Type B pancreatic cell (in vitro differentiated cells): ENCODE measurements at regions not wholly inside any gene's neighbourhood (a gene's known extent, or its start where the extent isn't known, plus 50 kb on each side); places are given as distances from the start of the nearest gene placed in this dataset.

Experiments
- DNase-seq: peaks from one replicate; pipeline ENCODE4 v3.0.0; 2021; ENCODE audit warnings: mixed read lengths; ENCODE audit not compliant: unreplicated experiment; ENCODE audit errors: extremely low spot score
- H3K27ac Mint-ChIP-seq: 2 replicates; pipeline ENCODE4 v1.8.0; 2021; ENCODE audit warnings: mild to moderate bottlenecking, mixed read lengths
- H3K27me3 Mint-ChIP-seq: 2 replicates; pipeline ENCODE4 v1.8.0; 2021; ENCODE audit warnings: mixed read lengths
- H3K36me3 Mint-ChIP-seq: 2 replicates; pipeline ENCODE4 v1.8.0; 2021; ENCODE audit warnings: mixed read lengths
- H3K4me1 Mint-ChIP-seq: one replicate; pipeline ENCODE4 v1.8.0; 2021; ENCODE audit warnings: mixed read lengths; ENCODE audit not compliant: unreplicated experiment
- H3K4me3 Mint-ChIP-seq: 2 replicates; pipeline ENCODE4 v1.8.0; 2021; ENCODE audit warnings: mild to moderate bottlenecking, mixed read lengths
- H3K9me3 Mint-ChIP-seq: 2 replicates; pipeline ENCODE4 v1.8.0; 2021; ENCODE audit warnings: mixed read lengths
- TF ChIP-seq, protein P1 (sequence below): fragments of 200-600 bp; sonication (generic); conservative IDR thresholded peaks from 2 replicates; pipeline ENCODE4 v1.5.0; 2021; ENCODE audit warnings: antibody characterized with exemption, mild to moderate bottlenecking

DNA sequence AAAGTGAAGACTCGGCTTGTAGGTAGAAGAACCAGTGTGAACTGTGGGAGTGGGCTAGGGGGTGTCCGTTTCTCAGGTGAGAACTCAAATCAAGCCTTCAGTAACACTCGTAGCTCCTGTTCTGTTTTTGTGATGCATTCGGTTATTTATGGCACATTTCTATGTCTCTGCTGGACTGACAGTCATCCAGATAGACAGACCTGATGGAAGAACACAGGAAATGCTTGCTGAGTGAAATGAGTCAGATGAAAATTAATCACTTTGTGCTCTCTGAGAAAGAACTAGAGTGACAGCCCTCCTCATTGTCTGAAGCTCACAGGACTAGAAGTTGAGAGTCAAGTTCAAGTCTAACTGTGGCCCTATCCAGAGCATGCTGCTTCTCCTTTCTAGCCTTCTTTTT, 360.1 kb upstream of the PLXNA2 start:
- DNase-seq, result no peak
- Mint-ChIP-seq H3K36me3 (no peaks in the 10 kb centered on the region), H3K27ac (no peak overlapping the region), H3K4me1 (peaks cover 12% of the 10 kb centered on the region), H3K4me3 (no peak overlapping the region), H3K27me3 (peaks cover 6% of the 10 kb centered on the region), H3K9me3 (no peaks in the 10 kb centered on the region)
- TF ChIP-seq, protein P1, sequence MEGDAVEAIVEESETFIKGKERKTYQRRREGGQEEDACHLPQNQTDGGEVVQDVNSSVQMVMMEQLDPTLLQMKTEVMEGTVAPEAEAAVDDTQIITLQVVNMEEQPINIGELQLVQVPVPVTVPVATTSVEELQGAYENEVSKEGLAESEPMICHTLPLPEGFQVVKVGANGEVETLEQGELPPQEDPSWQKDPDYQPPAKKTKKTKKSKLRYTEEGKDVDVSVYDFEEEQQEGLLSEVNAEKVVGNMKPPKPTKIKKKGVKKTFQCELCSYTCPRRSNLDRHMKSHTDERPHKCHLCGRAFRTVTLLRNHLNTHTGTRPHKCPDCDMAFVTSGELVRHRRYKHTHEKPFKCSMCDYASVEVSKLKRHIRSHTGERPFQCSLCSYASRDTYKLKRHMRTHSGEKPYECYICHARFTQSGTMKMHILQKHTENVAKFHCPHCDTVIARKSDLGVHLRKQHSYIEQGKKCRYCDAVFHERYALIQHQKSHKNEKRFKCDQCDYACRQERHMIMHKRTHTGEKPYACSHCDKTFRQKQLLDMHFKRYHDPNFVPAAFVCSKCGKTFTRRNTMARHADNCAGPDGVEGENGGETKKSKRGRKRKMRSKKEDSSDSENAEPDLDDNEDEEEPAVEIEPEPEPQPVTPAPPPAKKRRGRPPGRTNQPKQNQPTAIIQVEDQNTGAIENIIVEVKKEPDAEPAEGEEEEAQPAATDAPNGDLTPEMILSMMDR, result no peak

DNA sequence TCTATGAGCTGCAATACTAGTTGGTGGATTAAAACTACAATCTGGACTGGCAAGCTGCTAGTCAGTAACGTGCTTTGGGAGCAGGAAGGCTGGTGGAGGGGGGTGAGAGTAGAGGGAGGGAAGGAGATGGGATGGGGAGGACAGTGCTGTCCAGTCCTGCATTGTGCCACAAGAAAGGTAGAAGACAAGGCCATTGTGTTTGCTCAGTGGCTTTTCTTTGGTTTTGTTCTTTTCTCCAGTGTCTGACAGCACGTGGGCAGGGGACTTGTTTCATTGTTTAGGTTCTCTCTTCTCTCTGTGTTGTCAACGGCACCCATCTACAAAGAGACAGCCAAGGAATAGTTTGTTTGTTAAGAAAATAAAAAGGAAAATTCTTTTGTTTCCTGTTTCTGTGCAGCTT, 362.8 kb upstream of the PLXNA2 start:
- Mint-ChIP-seq H3K9me3 (no peaks in the 10 kb centered on the region), H3K4me3 (no peak overlapping the region)
- TF ChIP-seq, protein P1, result no peak

DNA sequence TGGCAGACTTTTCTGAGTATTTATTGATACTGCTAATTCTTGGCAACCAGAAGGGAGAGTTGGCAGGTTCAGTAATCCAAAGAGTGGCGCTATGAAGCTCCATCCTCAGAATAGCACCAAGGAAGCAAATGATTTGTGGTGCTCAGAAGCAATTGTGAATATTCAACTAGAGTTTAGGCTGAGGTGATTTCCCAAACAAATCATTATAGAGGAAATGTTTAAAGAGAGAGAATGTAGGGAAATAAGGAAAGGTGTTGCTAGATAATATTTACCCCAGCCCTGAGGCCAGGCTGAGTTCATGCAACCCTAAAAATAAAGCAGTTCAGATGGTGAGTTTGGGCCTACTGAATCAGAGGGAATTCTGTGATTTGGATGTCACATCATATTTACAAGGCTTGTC, 363.4 kb upstream of the PLXNA2 start:
- DNase-seq, result no peak
- no peak overlapping the region for H3K4me3 Mint-ChIP-seq
- no peaks in the 10 kb centered on the region for H3K9me3 Mint-ChIP-seq
- TF ChIP-seq, protein P1, result no peak
- H3K27ac Mint-ChIP-seq, result no peak overlapping the region
- peaks cover 2% of the 10 kb centered on the region for H3K27me3 Mint-ChIP-seq
- H3K36me3 Mint-ChIP-seq, result no peaks in the 10 kb centered on the region
- H3K4me1 Mint-ChIP-seq, result no peaks in the 10 kb centered on the region

More for the DNA sequence above, 362.8 kb upstream of the PLXNA2 start:
- H3K4me1 Mint-ChIP-seq, result peaks cover 6% of the 10 kb centered on the region
- no peak for DNase-seq
- H3K27ac Mint-ChIP-seq, result no peak overlapping the region
- H3K27me3 Mint-ChIP-seq, result peaks cover 6% of the 10 kb centered on the region
- H3K36me3 Mint-ChIP-seq, result no peaks in the 10 kb centered on the region

DNA sequence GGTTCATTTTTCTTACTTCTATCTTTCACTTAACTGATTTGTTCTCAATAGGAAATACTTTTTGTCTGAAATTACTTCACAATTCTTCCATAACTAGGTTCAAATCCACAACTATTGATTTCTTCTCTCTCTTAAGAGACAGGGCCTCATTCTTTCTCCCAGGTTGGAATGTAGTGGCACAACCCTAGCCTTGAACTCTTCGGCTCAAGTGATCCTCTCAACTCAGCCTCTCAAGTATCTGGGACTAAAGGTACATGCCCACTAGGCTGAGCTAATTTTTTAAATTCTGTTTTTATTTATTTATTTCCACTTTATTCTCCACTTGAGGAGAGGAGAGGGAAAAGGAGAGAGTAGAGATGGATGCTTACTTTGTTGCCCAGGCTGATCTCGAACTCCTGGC, 370.4 kb upstream of the PLXNA2 start:
- H3K4me1 Mint-ChIP-seq, result no peaks in the 10 kb centered on the region
- TF ChIP-seq, protein P1, result no peak
- peaks cover 8% of the 10 kb centered on the region for H3K9me3 Mint-ChIP-seq
- H3K4me3 Mint-ChIP-seq, result no peak overlapping the region
- H3K36me3 Mint-ChIP-seq, result no peaks in the 10 kb centered on the region
- no peaks in the 10 kb centered on the region for H3K27me3 Mint-ChIP-seq
- no peak for DNase-seq
- H3K27ac Mint-ChIP-seq, result no peak overlapping the region

DNA sequence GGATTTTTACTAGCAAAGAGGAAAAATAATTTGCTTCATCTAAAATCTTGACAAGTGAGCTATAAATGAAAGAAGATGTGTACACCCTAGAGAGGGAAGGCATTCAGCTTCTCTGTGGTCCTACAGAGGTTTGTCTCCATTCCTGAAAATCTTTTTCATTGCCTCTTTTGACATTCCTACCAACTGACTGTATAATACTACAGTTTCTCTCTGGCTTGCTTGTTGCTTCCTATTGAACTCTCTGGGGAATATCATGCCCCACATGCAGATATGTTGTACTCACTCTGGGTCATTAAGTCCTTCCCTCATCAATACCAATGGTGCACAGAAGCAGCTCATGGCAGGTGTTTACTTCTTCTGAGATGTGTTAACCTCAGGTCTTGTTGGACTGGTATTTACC, 371.2 kb upstream of the PLXNA2 start:
- TF ChIP-seq, protein P1, result no peak
- Mint-ChIP-seq H3K27ac (no peak overlapping the region), H3K9me3 (peaks cover 11% of the 10 kb centered on the region), H3K4me1 (no peaks in the 10 kb centered on the region), H3K27me3 (no peaks in the 10 kb centered on the region), H3K4me3 (no peak overlapping the region), H3K36me3 (no peaks in the 10 kb centered on the region)
- DNase-seq, result no peak

DNA sequence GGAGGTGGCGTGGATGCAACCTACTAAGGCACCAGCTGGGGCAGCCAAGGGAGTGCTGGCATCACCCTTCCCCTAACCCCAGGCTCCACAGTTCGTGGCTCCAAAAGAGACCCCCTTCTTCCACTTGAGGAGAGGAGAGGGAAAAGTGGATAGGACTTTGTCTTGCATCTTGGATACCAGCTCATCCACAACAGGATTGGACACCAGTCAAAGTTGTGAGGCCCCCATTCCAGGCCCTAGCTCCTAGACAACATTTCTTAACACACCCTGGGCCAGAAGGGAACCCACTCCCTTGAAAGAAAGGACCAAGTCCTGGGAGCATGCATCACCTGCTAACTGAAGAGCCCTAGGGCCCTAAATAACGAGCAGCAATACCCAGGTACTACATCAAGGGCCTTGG, 372.6 kb upstream of the PLXNA2 start:
- Mint-ChIP-seq H3K4me1 (no peaks in the 10 kb centered on the region), H3K27ac (no peak overlapping the region), H3K27me3 (no peaks in the 10 kb centered on the region), H3K9me3 (peaks cover 13% of the 10 kb centered on the region), H3K4me3 (no peak overlapping the region), H3K36me3 (no peaks in the 10 kb centered on the region)
- DNase-seq, result no peak
- TF ChIP-seq, protein P1, result no peak
